ENCODE measurements at regions not wholly inside any gene's neighbourhood (a gene's known extent, or its start where the extent isn't known, plus 50 kb on each side); places are given as distances from the start of the nearest gene placed in this dataset.

DNA sequence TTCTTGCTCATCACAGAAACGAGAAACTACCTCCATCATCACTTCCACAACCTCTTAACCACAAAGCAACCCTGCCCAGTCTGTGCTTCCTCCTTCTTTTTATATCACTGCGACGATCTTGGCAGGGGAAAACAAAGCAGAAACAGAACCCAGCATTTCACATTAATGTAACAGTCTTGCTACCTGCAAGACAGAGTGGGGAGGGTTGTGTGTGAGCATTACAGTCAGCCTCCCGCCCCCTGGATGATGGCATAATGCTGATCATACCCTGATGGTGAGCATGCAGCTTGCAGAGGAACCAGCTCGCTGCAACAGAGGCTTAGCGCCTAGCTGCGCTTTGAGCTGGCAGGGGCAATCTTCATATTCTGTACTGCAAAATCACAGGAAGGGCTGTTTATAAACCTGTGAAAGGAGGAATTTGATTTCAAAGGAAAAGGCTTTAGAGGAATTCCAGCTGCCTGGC is 376.1 kb downstream of the IRS1 start:
- TF ChIP-seq CTCF (IDR thresholded peaks at IDR 0.05) (no peak), POLR2A (IDR thresholded peaks at IDR 0.05) (no peak), EP300 (IDR thresholded peaks at IDR 0.05) (no peak), POLR2AphosphoS5 (IDR thresholded peaks at IDR 0.05) (no peak)
